PC-9 (cell line): ENCODE measurements at regions not wholly inside any gene's neighbourhood (a gene's known extent, or its start where the extent isn't known, plus 50 kb on each side); places are given as distances from the start of the nearest gene placed in this dataset.

Experiments
- BruUV-seq: library from RNA; stranded (reverse); fragments of 400-500 nt; replicated peaks from 2 replicates; lab custom pipeline; 2021; lab: Mats Ljungman, UMichigan
- CTCF ChIA-PET: fragments of 300-600 bp; sonication (Branson Sonifier 250); formaldehyde crosslinking; loops from one replicate; lab custom pipeline; 2022; ENCODE audit warnings: antibody characterized with exemption; lab: Charles Lee
- POLR2A ChIA-PET: fragments of 300-600 bp; sonication (Branson Sonifier 250); formaldehyde crosslinking; loops from one replicate; lab custom pipeline; 2022; ENCODE audit warnings: antibody characterized with exemption; ENCODE audit not compliant: unreplicated experiment; lab: Charles Lee
- DNase-seq, 2 experiments: peaks; one replicate each; pipeline versions ENCODE4 v3.0.0 to v3.0.0-alpha.2; 2015 to 2022; ENCODE audit warnings: mixed read lengths in 1 of 2
- H2AFZ ChIP-seq: fragments of 200-600 bp; sonication (generic); 2 replicates; pipeline ENCODE4 v1.8.1; 2017; ENCODE audit warnings: antibody characterized with exemption
- H3F3A ChIP-seq: fragments of 200-600 bp; sonication (generic); 2 replicates; pipeline ENCODE4 v1.8.1; 2017; ENCODE audit warnings: antibody characterized with exemption, mild to moderate bottlenecking, low read depth; ENCODE audit not compliant: insufficient read depth
- H3K27ac ChIP-seq: fragments of 200-600 bp; sonication (generic); 2 replicates; pipeline ENCODE4 v1.6.1; 2016; ENCODE audit warnings: mixed run types
- H3K27me3 ChIP-seq: fragments of 200-600 bp; sonication (generic); 2 replicates; pipeline ENCODE4 v1.6.1; 2016; ENCODE audit warnings: low read depth, mixed run types; ENCODE audit not compliant: insufficient read depth
- H3K36me3 ChIP-seq: fragments of 200-600 bp; sonication (generic); 2 replicates; pipeline ENCODE4 v1.6.1; 2016; ENCODE audit warnings: low read depth, mixed run types
- H3K4me1 ChIP-seq: fragments of 200-600 bp; sonication (generic); replicated peaks from 2 replicates; pipeline ENCODE4 v1.6.1; 2016; ENCODE audit warnings: mixed run types; ENCODE audit not compliant: insufficient read depth
- H3K4me2 ChIP-seq: fragments of 200-600 bp; sonication (generic); 2 replicates; pipeline ENCODE4 v1.6.1; 2017; ENCODE audit warnings: mixed run types
- H3K4me3 ChIP-seq: fragments of 200-600 bp; sonication (generic); 2 replicates; pipeline ENCODE4 v1.6.1; 2016; ENCODE audit warnings: mixed run types
- H3K79me2 ChIP-seq: fragments of 200-600 bp; sonication (generic); 2 replicates; pipeline ENCODE4 v1.6.1; 2017; ENCODE audit warnings: low read depth, mixed run types
- H3K9me2 ChIP-seq: fragments of 200-600 bp; sonication (generic); 2 replicates; pipeline ENCODE4 v1.8.1; 2017; ENCODE audit warnings: mild to moderate bottlenecking; ENCODE audit not compliant: insufficient read depth
- H3K9me3 ChIP-seq: fragments of 200-600 bp; sonication (generic); 2 replicates; pipeline ENCODE4 v1.8.1; 2016; ENCODE audit warnings: low read depth; ENCODE audit not compliant: insufficient read depth
- H4K20me1 ChIP-seq: fragments of 200-600 bp; sonication (generic); 2 replicates; pipeline ENCODE4 v1.8.1; 2017; ENCODE audit not compliant: insufficient read depth
- EZH2 ChIP-seq: fragments of 200-600 bp; sonication (generic); IDR thresholded peaks from 2 replicates; pipeline ENCODE4 v1.8.0; 2017; ENCODE audit warnings: antibody characterized with exemption, low read depth
- intact Hi-C: fragments of 100-400 bp; cut with micrococcal nuclease; formaldehyde crosslinking; loops from one replicate; pipeline ENCODE4 v1.10.0; 2022; ENCODE audit not compliant: unreplicated experiment
- TF ChIP-seq, protein P1 (sequence below): fragments of 200-600 bp; sonication (generic); conservative IDR thresholded peaks from 2 replicates; pipeline ENCODE4 v1.6.1; 2017; ENCODE audit warnings: mixed run types, antibody characterized with exemption, mild to moderate bottlenecking, moderate library complexity

GRCh38 chr4:101584306-101584705 lies 206.2 kb upstream of the BANK1 start:
- Histone ChIP-seq H4K20me1 (no peaks in the 10 kb centered on the region), H3K4me1 (no peaks in the 10 kb centered on the region), H3K4me2 (no peak overlapping the region), H3K27ac (no peak overlapping the region), H3K27me3 (no peaks in the 10 kb centered on the region), H3F3A (no peaks in the 10 kb centered on the region), H3K79me2 (no peaks in the 10 kb centered on the region), H3K4me3 (no peak overlapping the region), H3K9me2 (no peaks in the 10 kb centered on the region), H2AFZ (no peak overlapping the region), H3K9me3 (no peaks in the 10 kb centered on the region), H3K36me3 (no peaks in the 10 kb centered on the region)
- ChIA-PET CTCF (no interaction called here), POLR2A (no interaction called here)
- no TSS peak for BruUV-seq
- intact Hi-C loops: no loop called here
- TF ChIP-seq, protein P1, sequence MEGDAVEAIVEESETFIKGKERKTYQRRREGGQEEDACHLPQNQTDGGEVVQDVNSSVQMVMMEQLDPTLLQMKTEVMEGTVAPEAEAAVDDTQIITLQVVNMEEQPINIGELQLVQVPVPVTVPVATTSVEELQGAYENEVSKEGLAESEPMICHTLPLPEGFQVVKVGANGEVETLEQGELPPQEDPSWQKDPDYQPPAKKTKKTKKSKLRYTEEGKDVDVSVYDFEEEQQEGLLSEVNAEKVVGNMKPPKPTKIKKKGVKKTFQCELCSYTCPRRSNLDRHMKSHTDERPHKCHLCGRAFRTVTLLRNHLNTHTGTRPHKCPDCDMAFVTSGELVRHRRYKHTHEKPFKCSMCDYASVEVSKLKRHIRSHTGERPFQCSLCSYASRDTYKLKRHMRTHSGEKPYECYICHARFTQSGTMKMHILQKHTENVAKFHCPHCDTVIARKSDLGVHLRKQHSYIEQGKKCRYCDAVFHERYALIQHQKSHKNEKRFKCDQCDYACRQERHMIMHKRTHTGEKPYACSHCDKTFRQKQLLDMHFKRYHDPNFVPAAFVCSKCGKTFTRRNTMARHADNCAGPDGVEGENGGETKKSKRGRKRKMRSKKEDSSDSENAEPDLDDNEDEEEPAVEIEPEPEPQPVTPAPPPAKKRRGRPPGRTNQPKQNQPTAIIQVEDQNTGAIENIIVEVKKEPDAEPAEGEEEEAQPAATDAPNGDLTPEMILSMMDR: no peak
- no peak for TF ChIP-seq EZH2
- DNase-seq: no peak

DNA sequence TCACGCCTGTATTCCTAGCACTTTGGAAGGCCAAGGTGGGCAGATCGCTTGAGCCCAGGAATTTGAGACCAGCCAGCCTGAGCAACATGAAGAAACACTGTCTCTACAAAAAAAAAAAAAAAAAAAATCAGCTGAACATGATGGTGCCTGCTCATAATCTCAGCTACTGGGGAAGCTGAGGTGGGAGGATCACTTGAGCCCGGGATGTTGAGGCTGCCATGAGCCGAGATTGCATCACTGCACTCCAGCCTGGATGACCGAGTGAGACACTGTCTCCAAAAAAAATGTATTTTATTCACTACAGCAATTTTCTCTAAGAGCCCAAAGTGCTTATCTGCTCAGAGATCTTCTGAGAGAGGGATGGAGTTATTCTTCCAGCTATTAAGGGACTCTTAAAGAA lies 215.8 kb upstream of the PPP3CA start:
- no peak for DNase-seq
- Histone ChIP-seq H3K4me3 (no peak overlapping the region), H3K27me3 (no peaks in the 10 kb centered on the region), H3K27ac (no peak overlapping the region), H3K9me2 (no peaks in the 10 kb centered on the region), H2AFZ (no peak overlapping the region), H3F3A (no peaks in the 10 kb centered on the region), H3K4me2 (no peak overlapping the region), H3K4me1 (no peaks in the 10 kb centered on the region), H3K9me3 (no peaks in the 10 kb centered on the region), H3K36me3 (no peaks in the 10 kb centered on the region), H4K20me1 (no peaks in the 10 kb centered on the region), H3K79me2 (no peaks in the 10 kb centered on the region)
- ChIA-PET CTCF (no interaction called here), POLR2A (no interaction called here)
- BruUV-seq: no TSS peak
- TF ChIP-seq EZH2: no peak
- TF ChIP-seq, protein P1: no peak
- intact Hi-C loops: no loop called here

GRCh38 chr4:101556842-101557241 lies 209.5 kb upstream of the PPP3CA start:
- H3K27ac ChIP-seq: no peak overlapping the region
- H3K9me2 ChIP-seq: no peaks in the 10 kb centered on the region
- H4K20me1 ChIP-seq: no peaks in the 10 kb centered on the region
- no peaks in the 10 kb centered on the region for H3K27me3 ChIP-seq
- POLR2A ChIA-PET: no interaction called here
- TF ChIP-seq, protein P1: no peak
- no peak for TF ChIP-seq EZH2
- no peak overlapping the region for H3K4me2 ChIP-seq
- H3K9me3 ChIP-seq: no peaks in the 10 kb centered on the region
- no peak overlapping the region for H2AFZ ChIP-seq
- intact Hi-C loops: no loop called here
- no peaks in the 10 kb centered on the region for H3K36me3 ChIP-seq
- no TSS peak for BruUV-seq
- H3K4me3 ChIP-seq: no peak overlapping the region
- no peaks in the 10 kb centered on the region for H3F3A ChIP-seq
- no peaks in the 10 kb centered on the region for H3K79me2 ChIP-seq
- no peak for DNase-seq
- H3K4me1 ChIP-seq: no peaks in the 10 kb centered on the region
- CTCF ChIA-PET: interaction anchor here (0.6 kb wide), 1 partner anchor 34 kb away, joined by 3 read pairs; no protein-coding TSS in a partner anchor
